ENCODE measurements at regions not wholly inside any gene's neighbourhood (a gene's known extent, or its start where the extent isn't known, plus 50 kb on each side); places are given as distances from the start of the nearest gene placed in this dataset.
A peak's percentile ranks its signal among the peaks of the same experiment; 100 is the strongest.

- WGBS, 4 donors = 45 to 58% (median 53%) methylated on average over 1 to 2 of the region's 2 CpGs
- TF ChIP-seq POLR2A (IDR thresholded peaks at IDR 0.05) (no peak), CTCF (IDR thresholded peaks at IDR 0.05) (no peak)
- Histone ChIP-seq H3K4me3 (no peak overlapping the region), H3K36me3 (replicated peaks in 1 of 2) (no peaks in the 10 kb centered on the region), H3K27me3 (no peaks in the 10 kb centered on the region), H3K9me3 (replicated peaks in 1 of 3) (no peaks in the 10 kb centered on the region), H3K4me1 (replicated peaks in 1 of 2) (no peaks in the 10 kb centered on the region), H3K27ac (no peak overlapping the region)
- intact Hi-C loops (cut with DNase I) = no loop called here
- peak in 1 of 7 donors; percentile 1 for DNase-seq
These were observed 530.6 kb upstream of the IL12A start for GRCh38 chr3:159458010-159458409.

DNA sequence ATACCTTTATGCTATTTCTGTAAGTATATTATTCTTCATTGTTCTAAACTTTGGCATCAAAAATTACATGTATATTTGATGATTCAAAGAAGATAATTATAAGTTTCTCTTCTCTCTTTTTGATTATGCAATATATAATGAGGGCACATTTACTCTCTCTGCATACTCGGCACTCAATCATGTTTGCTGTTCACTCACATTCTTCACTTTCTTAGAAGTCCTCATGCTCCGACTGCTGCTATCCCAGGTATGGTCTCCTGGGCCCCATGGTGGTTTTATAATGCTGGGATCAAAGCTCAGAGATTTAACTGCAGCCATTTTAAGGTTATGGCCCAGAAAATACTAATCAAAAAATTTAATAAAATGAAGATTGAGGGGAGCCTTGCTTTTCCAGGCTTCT is 529.7 kb upstream of the IL12A start:
- WGBS, 4 donors = 78 to 86% (median 83%) methylated on average over 2 of the region's 2 CpGs

GRCh38 chr3:159472611-159473010 is 516.0 kb upstream of the IL12A start:
- Histone ChIP-seq H3K36me3 (replicated peaks in 1 of 2) (no peaks in the 10 kb centered on the region), H3K27ac (no peak overlapping the region), H3K9me3 (replicated peaks in 1 of 3) (peaks cover 0 to 3% (median 0%) of the 10 kb centered on the region in 3 donors), H3K4me1 (replicated peaks in 1 of 2) (no peaks in the 10 kb centered on the region), H3K27me3 (no peaks in the 10 kb centered on the region), H3K4me3 (no peak overlapping the region)
- TF ChIP-seq POLR2A (IDR thresholded peaks at IDR 0.05) = no peak
- no peak for TF ChIP-seq CTCF (IDR thresholded peaks at IDR 0.05)
- 61 to 71% (median 65%) methylated on average over 4 of the region's 4 CpGs for WGBS, 4 donors
- intact Hi-C loops (cut with DNase I) = no loop called here
- DNase-seq = no peak

More for the DNA sequence above, 529.7 kb upstream of the IL12A start:
- no peak for TF ChIP-seq CTCF (IDR thresholded peaks at IDR 0.05)
- TF ChIP-seq POLR2A (IDR thresholded peaks at IDR 0.05) = no peak
- intact Hi-C loops (cut with DNase I) = no loop called here
- H3K36me3 ChIP-seq (replicated peaks in 1 of 2) = no peaks in the 10 kb centered on the region
- no peak overlapping the region for H3K27ac ChIP-seq
- H3K4me3 ChIP-seq = no peak overlapping the region
- H3K9me3 ChIP-seq (replicated peaks in 1 of 3) = no peaks in the 10 kb centered on the region
- no peaks in the 10 kb centered on the region for H3K4me1 ChIP-seq (replicated peaks in 1 of 2)
- DNase-seq = no peak
- no peaks in the 10 kb centered on the region for H3K27me3 ChIP-seq

GRCh38 chr3:159473206-159473605 is 515.4 kb upstream of the IL12A start:
- WGBS, 4 donors = 48 to 72% (median 66%) methylated on average over 1 of the region's 1 CpG
- DNase-seq = no peak
- Histone ChIP-seq H3K27me3 (no peaks in the 10 kb centered on the region), H3K36me3 (replicated peaks in 1 of 2) (no peaks in the 10 kb centered on the region), H3K27ac (no peak overlapping the region), H3K4me1 (replicated peaks in 1 of 2) (no peaks in the 10 kb centered on the region), H3K4me3 (no peak overlapping the region), H3K9me3 (replicated peaks in 1 of 3) (peaks cover 0 to 3% (median 0%) of the 10 kb centered on the region in 3 donors)
- no peak for TF ChIP-seq CTCF (IDR thresholded peaks at IDR 0.05)
- TF ChIP-seq POLR2A (IDR thresholded peaks at IDR 0.05) = no peak
- intact Hi-C loops (cut with DNase I) = no loop called here

Measured in adrenal gland (tissue), 9 donors.